ENCODE measurements at regions not wholly inside any gene's neighbourhood (a gene's known extent, or its start where the extent isn't known, plus 50 kb on each side); places are given as distances from the start of the nearest gene placed in this dataset.

- no peaks in the 10 kb centered on the region for H3K4me1 ChIP-seq (ENCODE audit: insufficient read depth, low read length)
- H4K91ac ChIP-seq (ENCODE audit: insufficient read length, low read depth, low read length): no peak overlapping the region
- no peak overlapping the region for H3K4ac ChIP-seq (ENCODE audit: low read depth, low read length)
- H2BK120ac ChIP-seq (ENCODE audit: low read depth, low read length, poor library complexity, severe bottlenecking): no peak overlapping the region
- H3K79me1 ChIP-seq (ENCODE audit: insufficient read depth, low read depth, low read length, poor library complexity, severe bottlenecking): no peaks in the 10 kb centered on the region
- no CpG with 5 or more reads among the region's 9 CpGs for WGBS (ENCODE audit: extremely low coverage, insufficient read length, low lambda C conversion rate)
- no peaks in the 10 kb centered on the region for H3K9me3 ChIP-seq (ENCODE audit: control insufficient read depth, low read depth, low read length)
- H3K23me2 ChIP-seq (ENCODE audit: insufficient read length, low read depth, low read length, poor library complexity, severe bottlenecking): no peaks in the 10 kb centered on the region
- no peak for TF ChIP-seq CTCF (conservative IDR thresholded peaks at IDR 0.05)
- H3K56ac ChIP-seq (ENCODE audit: insufficient read length, low read depth, low read length): no peak overlapping the region
- H3K14ac ChIP-seq (ENCODE audit: insufficient read depth, low read length): no peak overlapping the region
- H3K4me3 Mint-ChIP-seq: no peak overlapping the region
- H3K4me2 ChIP-seq (ENCODE audit: insufficient read depth, insufficient read length, low read length): no peak overlapping the region
- H2BK12ac ChIP-seq (ENCODE audit: insufficient read length, low read depth, low read length): no peak overlapping the region
- H3K4me1 Mint-ChIP-seq: peaks cover 6 to 8% of the 10 kb centered on the region in 2 experiments; a peak in 3 of 4 replicates
- H2BK5ac ChIP-seq (ENCODE audit: insufficient read length, low read length): no peak overlapping the region
- H3K23ac ChIP-seq (ENCODE audit: insufficient read length, low read depth, low read length): no peak overlapping the region
- no peak overlapping the region for H4K5ac ChIP-seq (ENCODE audit: insufficient read length, low read depth, low read length)
- no peaks in the 10 kb centered on the region for H4K20me1 ChIP-seq (ENCODE audit: control insufficient read depth, insufficient read depth, insufficient read length)
- H3K27me3 ChIP-seq (ENCODE audit: insufficient read depth, low read length): no peaks in the 10 kb centered on the region
- no peak overlapping the region for H2BK15ac ChIP-seq (ENCODE audit: low read depth, low read length)
- no peak overlapping the region for H2AFZ ChIP-seq (ENCODE audit: low read length)
- H3K79me2 ChIP-seq (ENCODE audit: insufficient read depth, low read length): no peaks in the 10 kb centered on the region
- H3K9me3 Mint-ChIP-seq: no peaks in the 10 kb centered on the region
- H3K27me3 Mint-ChIP-seq (ENCODE audit: low read depth): no peaks in the 10 kb centered on the region; the same call in 1 of the 2 replicates
- no peak overlapping the region for H3K9ac ChIP-seq (ENCODE audit: extremely low read depth, insufficient read length, low read length)
- no peak overlapping the region for H3K27ac ChIP-seq (ENCODE audit: insufficient read length, low read depth, low read length)
- H3K18ac ChIP-seq (ENCODE audit: insufficient read length, low read depth, low read length): no peak overlapping the region
- H2BK20ac ChIP-seq (ENCODE audit: low read depth, low read length, poor library complexity, severe bottlenecking): no peak overlapping the region
- H3T11ph ChIP-seq (ENCODE audit: low read length): no peak overlapping the region
- H3K27ac Mint-ChIP-seq: no peak overlapping the region
- H4K8ac ChIP-seq (replicated peaks; ENCODE audit: insufficient read length, low read depth, low read length): no peak overlapping the region
- no peak for DNase-seq
- H3K36me3 Mint-ChIP-seq (ENCODE audit: insufficient read depth in 1 of 3, low read depth in 3 of 3): no peaks in the 10 kb centered on the region
- no peak overlapping the region for H2AK5ac ChIP-seq (ENCODE audit: insufficient read length, low read length)
Measured at GRCh38 chr7:55275291-55276200, 89.6 kb upstream of the LANCL2 start.

Measured in H9 (cell line).